ENCODE measurements at regions not wholly inside any gene's neighbourhood (a gene's known extent, or its start where the extent isn't known, plus 50 kb on each side); places are given as distances from the start of the nearest gene placed in this dataset.

DNA sequence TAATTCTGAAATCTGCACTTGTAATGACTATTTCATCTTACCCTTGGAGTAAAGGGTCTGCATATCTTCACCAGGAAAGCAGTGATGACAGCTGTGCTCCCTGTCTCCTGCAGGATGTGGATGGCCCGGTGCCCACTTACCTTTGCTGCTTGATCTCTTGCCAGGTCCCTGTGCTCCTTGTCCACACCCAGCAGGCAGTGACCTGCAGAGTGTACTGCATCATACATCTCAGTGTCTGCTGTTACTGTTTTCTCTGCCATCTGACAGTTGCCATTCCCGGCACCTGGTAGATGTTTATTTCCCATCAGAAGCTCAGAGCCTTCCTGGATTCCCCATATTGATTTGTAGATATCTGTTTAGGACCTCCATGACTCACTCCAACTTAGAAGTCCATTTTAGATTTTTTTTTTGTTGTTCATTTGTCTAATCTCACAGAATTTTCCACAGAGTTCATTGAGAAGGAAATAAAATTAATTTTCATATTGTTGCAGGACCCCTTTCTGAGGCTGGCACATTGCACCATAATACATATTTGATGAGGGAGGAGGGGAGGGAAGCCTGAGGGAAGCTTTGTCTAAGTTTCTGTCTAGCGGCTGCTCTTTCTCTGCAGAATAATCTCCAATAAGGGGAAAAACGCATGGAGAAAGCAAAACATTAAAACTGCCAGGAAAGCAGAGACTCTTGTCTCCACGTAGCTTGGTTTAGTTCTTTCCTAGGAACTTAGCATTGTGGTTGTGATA lies 697.5 kb upstream of the RAB6C start:
- TF ChIP-seq, protein P1, sequence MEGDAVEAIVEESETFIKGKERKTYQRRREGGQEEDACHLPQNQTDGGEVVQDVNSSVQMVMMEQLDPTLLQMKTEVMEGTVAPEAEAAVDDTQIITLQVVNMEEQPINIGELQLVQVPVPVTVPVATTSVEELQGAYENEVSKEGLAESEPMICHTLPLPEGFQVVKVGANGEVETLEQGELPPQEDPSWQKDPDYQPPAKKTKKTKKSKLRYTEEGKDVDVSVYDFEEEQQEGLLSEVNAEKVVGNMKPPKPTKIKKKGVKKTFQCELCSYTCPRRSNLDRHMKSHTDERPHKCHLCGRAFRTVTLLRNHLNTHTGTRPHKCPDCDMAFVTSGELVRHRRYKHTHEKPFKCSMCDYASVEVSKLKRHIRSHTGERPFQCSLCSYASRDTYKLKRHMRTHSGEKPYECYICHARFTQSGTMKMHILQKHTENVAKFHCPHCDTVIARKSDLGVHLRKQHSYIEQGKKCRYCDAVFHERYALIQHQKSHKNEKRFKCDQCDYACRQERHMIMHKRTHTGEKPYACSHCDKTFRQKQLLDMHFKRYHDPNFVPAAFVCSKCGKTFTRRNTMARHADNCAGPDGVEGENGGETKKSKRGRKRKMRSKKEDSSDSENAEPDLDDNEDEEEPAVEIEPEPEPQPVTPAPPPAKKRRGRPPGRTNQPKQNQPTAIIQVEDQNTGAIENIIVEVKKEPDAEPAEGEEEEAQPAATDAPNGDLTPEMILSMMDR (IDR thresholded peaks at IDR 0.05): no peak
- TF ChIP-seq EZH2phosphoT487 (IDR thresholded peaks at IDR 0.05): no peak

Measured in neural progenitor cell (in vitro differentiated cells).